OCI-LY3 (cell line): ENCODE measurements at regions not wholly inside any gene's neighbourhood (a gene's known extent, or its start where the extent isn't known, plus 50 kb on each side); places are given as distances from the start of the nearest gene placed in this dataset.

Source experiments
- H2AFZ ChIP-seq: fragments of 200-600, 300-600 bp; shearing (Covaris generic); 2 replicates; pipeline ENCODE4 v1.6.0; 2014; ENCODE audit warnings: antibody characterized with exemption, low read depth, low read length
- H3K27ac ChIP-seq: fragments of 200-600, 300-600 bp; sonication (generic); 2 replicates; pipeline ENCODE4 v1.5.1; 2014; ENCODE audit warnings: mild to moderate bottlenecking, low read length, moderate library complexity, mixed read lengths
- H3K27me3 ChIP-seq: fragments of 200-600, 300-600 bp; sonication (generic); 2 replicates; pipeline ENCODE4 v1.6.1; 2014; ENCODE audit warnings: low read depth, low read length, mixed read lengths
- H3K36me3 ChIP-seq: fragments of 200-600, 300-600 bp; sonication (generic); replicated peaks from 2 replicates; pipeline ENCODE3; 2014; ENCODE audit warnings: low read depth, low read length, mixed read lengths
- H3K4me1 ChIP-seq: fragments of 300-600, 200-600 bp; sonication (generic); 2 replicates; pipeline ENCODE4 v1.6.1; 2014; ENCODE audit warnings: low read length, mixed read lengths
- H3K4me2 ChIP-seq: fragments of 200-600, 300-600 bp; sonication (generic); 2 replicates; pipeline ENCODE4 v1.6.1; 2014; ENCODE audit warnings: low read length, mixed read lengths
- H3K4me3 ChIP-seq: fragments of 300-600, 200-600 bp; sonication (generic); 2 replicates; pipeline ENCODE4 v1.5.1; 2014; ENCODE audit warnings: antibody characterized with exemption, mild to moderate bottlenecking, low read length, moderate library complexity
- H3K79me2 ChIP-seq: fragments of 300-600, 200-600 bp; shearing (Covaris generic); 2 replicates; pipeline ENCODE4 v1.6.1; 2014; ENCODE audit warnings: mild to moderate bottlenecking, low read length, mixed read lengths
- H3K9ac ChIP-seq: fragments of 300-600, 200-600 bp; shearing (Covaris generic); 2 replicates; pipeline ENCODE4 v1.6.0; 2014; ENCODE audit warnings: mild to moderate bottlenecking, low read length, moderate library complexity
- H3K9me3 ChIP-seq: fragments of 200-600, 300-600 bp; shearing (Covaris generic); 2 replicates; pipeline ENCODE4 v1.6.1; 2014; ENCODE audit warnings: low read length, mixed read lengths; ENCODE audit not compliant: insufficient read depth
- H4K20me1 ChIP-seq: fragments of 200-600, 300-600 bp; sonication (generic); 2 replicates; pipeline ENCODE4 v1.6.1; 2016; ENCODE audit warnings: low read length, mixed read lengths; ENCODE audit not compliant: insufficient read depth
- EZH2phosphoT487 ChIP-seq: fragments of 200-600 bp; shearing (Covaris generic); IDR thresholded peaks from 2 replicates; pipeline ENCODE4 v1.6.1; 2018; ENCODE audit warnings: antibody characterized with exemption, mixed run types, low read depth
- TF ChIP-seq, protein P1 (sequence below): fragments of 200-600, 300-600 bp; sonication (generic); IDR thresholded peaks from 2 replicates; pipeline ENCODE4 v1.5.1; 2014; ENCODE audit warnings: antibody characterized with exemption, low read length, low read depth

DNA sequence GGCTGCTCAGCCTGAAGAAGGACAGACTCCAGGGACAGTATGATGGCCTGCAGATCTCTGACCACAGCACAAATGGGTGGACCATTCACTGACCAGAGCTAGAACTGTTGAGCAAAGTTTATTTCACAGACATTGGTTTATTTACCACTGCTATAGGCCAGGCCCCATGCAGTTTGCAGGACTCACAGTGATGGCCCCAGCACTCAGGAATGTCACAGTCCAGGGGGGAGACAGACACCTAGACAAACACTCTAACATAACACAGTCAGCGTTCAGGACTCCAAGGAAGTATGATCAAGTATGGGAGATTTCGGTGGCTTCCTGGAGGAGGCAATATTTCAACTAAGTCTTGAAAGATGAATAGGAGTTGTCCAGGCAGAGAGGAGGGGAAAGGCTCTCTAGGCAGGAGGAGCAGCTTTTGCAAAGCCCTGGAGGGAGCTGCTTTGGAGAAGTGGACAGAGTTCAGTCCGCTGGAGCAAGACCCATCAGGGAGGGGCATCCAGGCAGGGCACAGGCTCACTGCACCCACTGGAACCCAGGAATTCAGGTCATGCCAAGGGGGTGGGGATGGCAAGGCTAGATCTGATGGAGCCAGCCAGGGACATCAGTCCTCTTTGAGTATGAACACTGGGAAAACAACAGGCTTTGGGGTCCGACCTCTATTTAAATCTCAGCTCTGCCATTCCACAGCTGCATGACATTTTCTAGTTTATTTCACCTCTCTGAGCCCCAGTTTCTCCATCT lies 454.3 kb downstream of the MATN1 start:
- Histone ChIP-seq H3K27ac (no peak overlapping the region), H3K9ac (no peak overlapping the region), H4K20me1 (no peaks in the 10 kb centered on the region), H3K9me3 (no peaks in the 10 kb centered on the region), H3K4me2 (no peak overlapping the region), H3K4me1 (no peaks in the 10 kb centered on the region), H3K4me3 (no peak overlapping the region), H3K79me2 (no peaks in the 10 kb centered on the region), H3K27me3 (no peaks in the 10 kb centered on the region), H2AFZ (no peak overlapping the region), H3K36me3 (no peaks in the 10 kb centered on the region)
- no peak for TF ChIP-seq EZH2phosphoT487
- TF ChIP-seq, protein P1, sequence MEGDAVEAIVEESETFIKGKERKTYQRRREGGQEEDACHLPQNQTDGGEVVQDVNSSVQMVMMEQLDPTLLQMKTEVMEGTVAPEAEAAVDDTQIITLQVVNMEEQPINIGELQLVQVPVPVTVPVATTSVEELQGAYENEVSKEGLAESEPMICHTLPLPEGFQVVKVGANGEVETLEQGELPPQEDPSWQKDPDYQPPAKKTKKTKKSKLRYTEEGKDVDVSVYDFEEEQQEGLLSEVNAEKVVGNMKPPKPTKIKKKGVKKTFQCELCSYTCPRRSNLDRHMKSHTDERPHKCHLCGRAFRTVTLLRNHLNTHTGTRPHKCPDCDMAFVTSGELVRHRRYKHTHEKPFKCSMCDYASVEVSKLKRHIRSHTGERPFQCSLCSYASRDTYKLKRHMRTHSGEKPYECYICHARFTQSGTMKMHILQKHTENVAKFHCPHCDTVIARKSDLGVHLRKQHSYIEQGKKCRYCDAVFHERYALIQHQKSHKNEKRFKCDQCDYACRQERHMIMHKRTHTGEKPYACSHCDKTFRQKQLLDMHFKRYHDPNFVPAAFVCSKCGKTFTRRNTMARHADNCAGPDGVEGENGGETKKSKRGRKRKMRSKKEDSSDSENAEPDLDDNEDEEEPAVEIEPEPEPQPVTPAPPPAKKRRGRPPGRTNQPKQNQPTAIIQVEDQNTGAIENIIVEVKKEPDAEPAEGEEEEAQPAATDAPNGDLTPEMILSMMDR, result no peak

DNA sequence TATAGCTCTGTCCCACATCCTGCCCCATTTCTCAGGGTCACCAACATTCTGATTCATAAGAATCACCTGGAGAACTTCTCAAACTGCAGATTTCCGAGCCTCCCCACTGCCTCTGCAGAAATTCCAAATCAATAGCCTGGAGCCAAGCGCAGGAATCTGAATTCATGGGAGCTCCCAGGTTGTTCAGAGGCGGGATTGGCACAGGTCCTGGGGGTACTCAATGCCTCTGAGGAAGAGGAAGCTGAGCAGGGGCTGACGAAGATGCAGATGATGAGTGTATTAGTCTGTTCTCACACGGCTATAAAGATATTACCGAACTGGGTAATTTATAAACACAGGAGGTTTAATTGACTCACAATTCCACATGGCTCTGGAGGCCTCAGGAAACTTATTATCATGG lies 455.5 kb downstream of the MATN1 start:
- Histone ChIP-seq H2AFZ (no peak overlapping the region), H3K9ac (no peak overlapping the region), H3K27ac (no peak overlapping the region), H3K4me2 (no peak overlapping the region), H3K9me3 (no peaks in the 10 kb centered on the region), H4K20me1 (no peaks in the 10 kb centered on the region), H3K4me1 (no peaks in the 10 kb centered on the region), H3K79me2 (no peaks in the 10 kb centered on the region), H3K27me3 (no peaks in the 10 kb centered on the region), H3K36me3 (no peaks in the 10 kb centered on the region), H3K4me3 (no peak overlapping the region)
- TF ChIP-seq, protein P1, result no peak
- TF ChIP-seq EZH2phosphoT487, result no peak

DNA sequence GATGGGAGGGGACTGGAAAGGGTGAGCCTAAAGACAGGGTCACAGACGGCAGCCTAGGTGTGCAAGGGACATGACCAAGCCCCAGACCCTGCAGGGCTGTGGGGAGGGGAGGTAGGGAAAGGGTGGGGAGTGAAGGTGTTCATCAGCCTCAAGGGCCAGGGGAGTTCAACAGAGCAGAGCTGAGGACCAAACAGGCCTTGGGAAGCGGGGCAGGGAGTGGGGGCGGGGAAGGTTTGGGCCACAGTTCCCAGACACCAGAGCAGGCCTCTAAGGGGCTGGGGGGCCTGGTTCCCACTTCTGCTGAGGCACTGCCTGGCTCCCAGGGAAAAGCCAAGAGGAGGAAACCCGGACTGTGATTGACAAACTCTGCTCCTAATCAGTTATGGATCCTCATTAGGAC lies 456.3 kb downstream of the MATN1 start:
- H3K4me3 ChIP-seq, result no peak overlapping the region
- no peak overlapping the region for H2AFZ ChIP-seq
- no peaks in the 10 kb centered on the region for H3K4me1 ChIP-seq
- H3K9ac ChIP-seq, result no peak overlapping the region
- TF ChIP-seq EZH2phosphoT487, result no peak
- TF ChIP-seq, protein P1, result no peak
- H3K27me3 ChIP-seq, result no peaks in the 10 kb centered on the region
- no peak overlapping the region for H3K27ac ChIP-seq
- no peaks in the 10 kb centered on the region for H4K20me1 ChIP-seq
- no peaks in the 10 kb centered on the region for H3K9me3 ChIP-seq
- H3K79me2 ChIP-seq, result no peaks in the 10 kb centered on the region
- no peaks in the 10 kb centered on the region for H3K36me3 ChIP-seq
- H3K4me2 ChIP-seq, result no peak overlapping the region

DNA sequence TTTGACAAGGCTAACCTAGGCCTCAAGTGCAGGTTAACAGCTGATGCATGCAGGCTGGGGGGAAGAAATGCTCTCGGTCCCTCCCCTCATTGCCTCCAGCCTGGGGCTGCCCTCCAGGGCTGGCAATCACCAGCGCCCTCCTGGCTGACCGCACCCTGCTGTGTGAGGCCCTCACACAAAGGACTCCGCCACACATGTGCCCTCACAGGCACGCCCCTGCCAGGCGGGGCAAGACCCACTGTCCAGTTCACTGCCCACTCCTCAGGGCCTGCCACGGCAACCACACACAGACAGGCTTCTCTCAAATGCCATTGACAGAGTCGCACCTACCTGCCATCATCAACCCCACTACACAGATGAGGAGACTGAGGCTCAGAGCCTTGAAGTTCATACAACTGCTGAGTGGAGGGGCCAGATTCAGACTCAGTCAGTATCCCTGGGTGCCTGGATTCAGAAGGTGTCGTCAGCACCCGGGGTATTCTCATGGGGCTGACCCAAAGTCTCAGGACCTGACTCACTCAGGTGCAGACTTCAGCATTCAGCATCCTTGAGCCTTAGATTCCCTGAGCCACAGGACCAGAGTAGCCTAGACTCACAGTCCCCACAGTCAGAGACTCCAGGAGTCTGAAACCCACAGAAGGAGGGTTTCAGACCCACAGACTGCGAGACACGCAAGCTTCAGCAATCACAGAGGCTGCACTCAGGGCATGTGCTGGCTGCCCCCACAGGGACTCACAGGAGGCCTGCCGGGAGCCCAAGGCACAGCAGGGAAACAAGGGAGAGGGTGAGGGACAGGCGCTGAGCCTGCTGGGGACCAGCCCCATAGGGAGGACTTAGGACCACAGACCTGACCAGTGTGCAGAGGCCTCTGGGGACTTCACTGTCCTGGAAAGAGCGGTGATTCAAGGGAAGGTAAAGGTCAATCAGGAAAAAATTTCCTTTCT lies 458.0 kb downstream of the MATN1 start:
- Histone ChIP-seq H3K4me2 (no peak overlapping the region), H3K36me3 (no peaks in the 10 kb centered on the region)
- TF ChIP-seq, protein P1, result no peak
- TF ChIP-seq EZH2phosphoT487, result no peak

More for the DNA sequence above, 458.0 kb downstream of the MATN1 start:
- Histone ChIP-seq H3K4me3 (no peak overlapping the region), H3K27ac (no peak overlapping the region), H3K27me3 (no peaks in the 10 kb centered on the region), H3K79me2 (no peaks in the 10 kb centered on the region), H2AFZ (no peak overlapping the region), H4K20me1 (no peaks in the 10 kb centered on the region), H3K9ac (no peak overlapping the region), H3K9me3 (no peaks in the 10 kb centered on the region), H3K4me1 (no peaks in the 10 kb centered on the region)
